SKM-1 treated with dmso at 0.1 percent for 144 hours (cell line): ENCODE measurements at regions not wholly inside any gene's neighbourhood (a gene's known extent, or its start where the extent isn't known, plus 50 kb on each side); places are given as distances from the start of the nearest gene placed in this dataset.

Experiments used
- DNase-seq: peaks from one replicate; lab custom pipeline; 2025; ENCODE audit not compliant: unreplicated experiment; lab: John Stamatoyannopoulos, UW

DNA sequence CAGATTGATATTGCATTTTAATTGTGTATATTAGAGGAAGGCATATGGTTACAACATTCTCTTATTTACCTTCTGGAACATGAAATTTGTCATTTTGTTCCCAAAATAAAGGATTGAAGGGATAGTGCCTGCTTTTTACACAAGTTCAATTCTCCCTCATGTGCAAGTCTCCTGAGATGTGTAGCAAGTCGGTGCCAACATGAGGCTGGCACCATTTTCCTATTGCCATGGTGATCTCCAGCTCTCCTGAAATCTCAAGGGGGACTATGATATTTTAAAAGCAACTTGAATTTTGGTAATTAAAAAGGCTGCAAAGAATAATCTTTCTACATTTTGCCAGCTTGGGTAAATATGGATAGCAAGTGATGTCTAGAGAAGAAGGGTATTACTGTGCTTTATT lies 693.3 kb upstream of the WWC1 start:
- no peak for DNase-seq

DNA sequence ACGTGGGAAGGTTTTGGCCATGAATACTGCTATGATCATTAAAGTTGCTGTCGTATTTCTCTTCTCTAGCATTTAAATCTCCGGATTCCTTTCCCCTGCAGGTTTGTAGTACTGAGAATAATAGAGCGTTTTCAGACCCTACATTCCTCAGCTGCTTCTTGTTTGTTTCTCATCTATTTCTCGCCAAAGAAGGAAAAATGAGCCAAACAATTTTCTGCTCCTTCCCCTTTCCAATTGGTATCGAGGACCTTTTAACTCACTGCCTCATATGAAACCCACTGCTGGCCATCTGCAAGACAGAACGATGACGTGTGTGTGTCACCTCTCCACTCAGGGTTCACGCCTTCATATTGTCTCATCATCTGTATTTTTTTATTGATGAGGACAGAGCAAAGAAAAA lies 689.4 kb upstream of the WWC1 start:
- DNase-seq: no peak

DNA sequence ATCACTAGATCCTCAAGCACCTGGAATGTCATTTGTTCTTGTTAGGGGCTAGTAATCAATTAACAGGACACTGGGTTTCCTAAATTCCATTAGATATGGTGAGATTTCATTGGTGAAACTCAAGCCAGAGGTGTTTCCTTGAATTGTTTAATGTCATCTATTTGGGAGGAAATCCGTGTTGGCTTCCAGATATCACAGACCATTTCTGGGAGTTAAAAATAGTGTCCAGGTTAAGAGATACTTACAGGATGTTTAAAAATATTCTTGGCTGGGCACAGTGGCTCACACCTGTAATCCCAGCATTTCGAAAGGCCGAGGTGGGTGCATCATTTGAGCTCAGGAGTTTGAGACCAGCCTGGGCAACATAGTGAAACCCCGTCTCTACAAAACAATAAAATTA lies 688.3 kb upstream of the WWC1 start:
- DNase-seq: no peak

DNA sequence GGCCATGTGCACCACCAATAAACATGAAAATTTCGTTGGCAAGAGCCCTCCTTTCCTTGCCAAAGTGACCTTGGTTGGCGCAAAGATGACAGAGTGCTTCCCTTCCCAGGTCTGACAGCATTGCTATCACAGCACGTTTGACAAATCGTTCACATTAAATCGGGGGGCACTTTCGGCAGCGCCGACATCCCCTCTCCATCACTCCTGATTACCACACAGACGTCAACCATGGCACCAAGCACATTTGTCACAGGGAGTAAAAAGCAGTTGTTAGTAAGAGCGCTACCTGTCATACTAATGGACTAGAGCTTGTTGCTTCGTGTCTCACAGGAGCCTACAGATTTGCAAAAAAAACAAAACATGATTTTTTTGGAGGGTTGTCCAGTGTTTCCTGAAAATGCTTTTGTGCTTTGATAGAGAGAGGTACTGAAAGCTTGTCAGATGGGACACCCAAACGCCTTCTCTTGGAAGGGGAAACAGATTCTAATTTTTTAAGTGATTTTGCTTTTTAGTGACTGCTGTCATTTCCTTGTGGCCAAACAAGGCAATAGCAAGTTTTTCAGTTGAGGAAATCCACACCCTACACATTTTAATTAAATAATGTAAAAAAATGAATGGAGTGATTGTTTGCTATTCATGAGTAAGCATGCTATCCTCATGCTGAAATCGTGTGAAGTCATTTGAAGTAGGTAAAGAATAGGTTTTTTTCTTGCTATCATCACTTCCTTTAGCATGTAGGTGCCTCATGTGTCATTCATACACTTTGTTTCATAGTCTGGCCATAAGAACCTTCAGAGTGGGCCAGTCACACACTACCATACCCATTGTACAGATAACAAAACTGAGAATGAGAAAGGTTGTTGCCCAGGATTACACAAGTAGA lies 682.8 kb upstream of the WWC1 start:
- DNase-seq: no peak

DNA sequence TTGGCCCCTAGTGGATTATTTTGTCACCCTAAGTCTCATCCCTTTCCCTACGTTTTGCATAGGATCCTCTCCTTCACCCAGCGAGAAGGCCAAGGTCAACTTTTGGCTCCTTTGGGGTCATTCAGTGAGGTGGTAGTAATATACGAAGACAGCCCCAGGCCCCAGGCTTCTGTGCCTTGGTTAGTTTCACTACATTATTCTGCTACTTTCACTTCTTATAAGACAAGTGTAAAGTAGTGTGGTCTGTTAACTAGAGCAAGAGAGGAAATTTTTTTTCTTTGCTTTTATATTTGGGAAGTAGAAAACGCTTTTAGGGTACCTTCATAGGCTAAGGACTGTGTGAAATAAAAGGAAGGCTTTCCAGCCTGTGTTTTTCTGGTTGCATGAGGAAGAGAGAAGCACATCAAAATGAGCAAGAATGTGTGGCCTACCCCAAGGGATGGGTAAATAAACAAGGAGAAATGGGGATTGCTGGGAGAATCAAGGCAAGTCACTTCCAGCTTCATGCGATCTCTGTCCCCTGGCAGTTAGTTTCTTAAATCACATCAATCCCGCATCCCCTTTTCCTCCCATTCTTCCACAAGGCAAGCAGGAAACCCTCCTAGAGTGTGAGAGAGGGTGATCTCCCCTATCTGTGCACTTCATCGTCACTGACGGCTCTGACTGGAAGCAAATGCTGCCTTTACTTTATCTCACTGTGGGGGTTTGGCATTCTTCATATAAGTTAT lies 677.0 kb upstream of the WWC1 start:
- no peak for DNase-seq

DNA sequence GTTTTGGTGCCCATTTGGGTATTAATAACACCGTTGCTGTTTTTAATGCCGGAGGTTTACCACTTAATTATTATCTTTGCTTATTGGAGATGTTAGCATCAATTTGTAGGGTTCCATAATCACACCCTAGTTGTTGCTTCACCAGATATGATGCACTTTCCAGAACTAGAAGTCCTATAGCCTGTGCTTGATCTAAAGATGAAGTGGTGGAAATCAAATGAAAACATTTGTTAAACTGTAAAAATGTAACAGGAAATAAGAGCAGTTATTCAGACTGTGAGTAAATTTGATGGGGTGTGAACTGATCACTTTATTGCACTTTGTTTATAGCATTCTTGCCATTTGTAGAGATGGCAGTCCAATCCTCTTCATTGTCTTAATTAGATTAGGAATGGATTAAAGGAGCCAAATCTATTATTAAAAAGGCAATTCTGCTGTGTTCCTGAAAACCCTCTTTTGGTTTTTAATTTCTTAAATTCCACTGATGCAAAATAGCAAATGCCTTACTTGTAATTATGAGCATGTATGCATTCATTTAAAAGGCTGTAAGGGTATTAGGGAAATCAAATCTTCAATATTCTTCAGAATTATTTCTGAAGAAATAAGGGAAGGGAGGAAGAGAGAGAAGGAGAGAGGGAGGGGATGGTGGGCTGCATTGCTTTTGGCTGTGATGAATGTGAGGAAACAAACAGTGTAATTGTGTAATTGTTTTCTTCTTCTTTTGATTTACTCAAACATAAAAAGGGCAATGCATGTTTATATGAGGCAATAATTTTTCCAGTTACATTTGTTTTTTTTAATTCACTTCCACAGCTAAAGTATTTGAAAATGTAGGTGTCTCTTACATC lies 675.2 kb upstream of the WWC1 start:
- DNase-seq: no peak

DNA sequence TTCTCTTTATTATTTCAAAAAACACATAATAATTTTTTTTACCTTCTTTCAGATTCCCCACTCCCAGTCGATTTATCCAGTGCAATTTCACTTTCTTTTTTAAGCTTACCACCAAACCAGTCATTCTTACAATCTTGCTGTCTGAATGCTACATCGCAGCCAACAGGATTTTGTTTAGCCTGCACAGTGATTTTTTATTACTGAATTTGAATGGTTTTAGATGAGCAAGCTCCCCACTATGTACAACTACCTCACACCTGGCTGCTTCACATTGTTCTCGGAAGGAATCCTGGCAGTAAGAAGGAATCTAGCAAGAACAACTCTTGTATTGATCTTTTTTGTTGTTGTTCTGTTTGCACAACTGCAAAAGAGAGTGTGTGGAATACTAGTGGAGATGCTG lies 668.1 kb upstream of the WWC1 start:
- DNase-seq: no peak

DNA sequence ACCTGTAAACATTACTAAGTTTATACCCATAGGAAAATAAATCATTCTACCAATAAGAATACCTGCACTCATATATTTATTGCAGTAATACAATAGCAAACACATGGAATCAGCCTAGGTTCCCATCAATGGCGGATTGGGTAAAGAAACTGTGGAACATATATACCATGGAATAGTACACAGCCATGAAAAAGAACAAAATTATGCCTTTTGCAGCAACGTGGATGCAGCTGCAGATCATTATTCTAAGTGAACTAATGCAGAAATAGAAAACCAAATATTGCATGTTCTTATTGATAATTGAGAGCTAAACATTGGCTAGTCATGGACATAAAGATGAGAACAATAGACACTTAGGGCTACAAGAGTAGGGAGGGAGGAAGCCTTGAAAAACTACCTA lies 667.4 kb upstream of the WWC1 start:
- no peak for DNase-seq

DNA sequence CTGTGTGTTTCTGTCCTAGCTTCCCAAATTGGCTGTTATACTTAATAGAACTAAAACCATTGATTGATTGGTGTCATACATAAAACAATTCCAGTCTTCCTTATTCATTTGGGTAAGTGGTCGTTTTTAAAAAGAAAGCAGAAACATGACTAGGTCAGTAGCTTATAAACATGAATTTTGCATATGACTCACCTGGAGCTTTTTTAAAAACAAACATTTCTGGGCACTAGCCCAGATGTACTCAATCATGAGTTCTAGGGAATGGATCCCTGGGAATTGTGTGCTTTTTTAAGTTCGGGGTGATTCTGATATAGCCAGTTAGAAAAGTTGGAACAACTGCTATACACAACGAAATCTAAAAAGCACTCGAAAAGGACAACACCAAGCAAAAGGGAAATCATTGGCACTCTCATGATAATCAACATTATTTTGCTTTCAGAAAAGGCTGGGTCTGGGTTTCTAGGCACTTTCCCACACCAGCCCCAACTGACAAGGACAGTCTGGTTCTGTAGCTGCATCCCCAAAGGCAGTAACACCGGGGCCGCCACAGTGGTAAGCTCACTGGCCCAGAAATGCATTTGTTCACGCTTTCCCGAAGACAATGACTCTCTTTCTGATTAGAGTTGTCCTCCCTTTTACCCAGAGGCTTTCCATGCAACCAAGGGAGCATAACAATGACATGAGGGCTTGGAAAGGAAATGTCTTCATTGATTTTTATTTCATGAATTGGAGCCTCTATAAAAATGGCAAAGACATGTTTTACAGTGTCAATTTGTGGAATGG lies 664.9 kb upstream of the WWC1 start:
- DNase-seq: no peak

DNA sequence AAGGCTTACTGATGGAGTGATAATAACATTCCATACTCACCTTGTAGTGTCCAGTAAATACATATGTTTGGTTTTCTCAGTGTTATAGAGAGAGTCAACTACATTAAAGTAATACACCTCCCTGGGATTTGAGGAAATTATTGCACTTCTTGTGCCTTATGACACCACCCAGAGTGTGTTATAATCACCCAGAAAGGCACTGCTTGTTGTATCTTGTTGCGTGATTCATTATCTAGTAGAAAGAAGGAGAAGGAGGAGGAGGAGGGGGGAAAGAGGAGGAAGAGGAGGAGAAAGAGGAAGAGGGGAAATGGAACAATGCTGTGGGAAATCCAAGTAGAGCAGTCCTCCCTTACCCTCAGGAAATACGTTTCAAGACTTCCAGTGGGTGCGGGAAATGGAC lies 661.8 kb upstream of the WWC1 start:
- DNase-seq: no peak

DNA sequence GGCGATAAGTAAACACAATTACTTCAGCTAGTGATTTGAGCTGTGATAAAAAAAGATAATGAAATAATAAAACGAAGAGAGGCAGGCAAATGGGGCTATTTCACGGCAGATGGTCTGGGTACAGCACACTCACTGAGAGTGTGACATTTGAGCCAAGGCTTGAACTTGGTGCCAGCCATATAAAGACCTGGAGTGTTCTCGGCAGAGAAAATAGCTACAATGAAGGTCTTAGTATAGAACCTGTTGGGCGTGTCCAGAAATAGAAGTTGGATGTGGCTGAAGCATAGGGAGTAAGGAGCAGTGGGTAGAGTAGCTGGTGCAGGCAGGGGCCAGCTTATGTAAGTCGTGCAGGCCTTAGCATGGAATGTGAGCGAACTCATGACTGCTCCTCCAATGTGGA lies 660.3 kb upstream of the WWC1 start:
- no peak for DNase-seq

DNA sequence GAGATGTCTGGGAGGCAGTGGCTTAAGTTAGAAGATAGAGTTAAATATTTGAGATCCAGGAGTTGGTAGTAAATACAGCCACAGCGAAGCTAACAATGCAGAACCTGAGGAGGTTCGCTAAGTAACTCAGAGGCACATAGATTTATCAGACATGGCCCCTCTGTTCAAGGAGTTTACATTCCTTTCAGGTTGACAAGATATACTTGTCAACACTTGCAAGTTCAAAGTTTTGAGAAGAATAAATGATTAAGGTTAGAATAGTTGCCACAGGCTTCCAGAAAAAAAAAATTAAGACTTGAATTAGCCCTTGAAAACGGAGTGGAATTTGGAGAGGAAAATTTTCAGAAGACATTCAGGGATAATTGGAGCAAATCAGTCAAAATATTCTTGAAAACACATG lies 658.3 kb upstream of the WWC1 start:
- DNase-seq: no peak

DNA sequence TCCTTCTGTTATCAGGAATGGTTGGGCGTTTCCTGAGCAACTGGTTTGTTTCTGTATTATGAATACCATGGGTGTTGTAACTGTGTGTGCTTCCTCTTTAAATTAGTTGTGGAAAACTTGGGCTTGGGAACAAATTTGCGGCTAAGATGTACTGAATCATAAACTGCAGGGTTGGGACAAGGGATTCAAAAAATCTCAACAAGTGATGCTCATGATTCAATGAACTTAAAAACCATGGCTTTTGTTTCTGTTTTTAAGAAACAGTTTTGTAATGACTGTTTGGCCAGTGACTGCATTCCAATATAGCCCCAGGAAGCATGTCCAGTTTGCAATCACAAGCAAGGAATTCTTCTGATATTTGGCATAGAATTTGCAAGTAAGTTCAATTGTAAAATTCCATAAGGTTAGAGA lies 657.5 kb upstream of the WWC1 start:
- DNase-seq: no peak

DNA sequence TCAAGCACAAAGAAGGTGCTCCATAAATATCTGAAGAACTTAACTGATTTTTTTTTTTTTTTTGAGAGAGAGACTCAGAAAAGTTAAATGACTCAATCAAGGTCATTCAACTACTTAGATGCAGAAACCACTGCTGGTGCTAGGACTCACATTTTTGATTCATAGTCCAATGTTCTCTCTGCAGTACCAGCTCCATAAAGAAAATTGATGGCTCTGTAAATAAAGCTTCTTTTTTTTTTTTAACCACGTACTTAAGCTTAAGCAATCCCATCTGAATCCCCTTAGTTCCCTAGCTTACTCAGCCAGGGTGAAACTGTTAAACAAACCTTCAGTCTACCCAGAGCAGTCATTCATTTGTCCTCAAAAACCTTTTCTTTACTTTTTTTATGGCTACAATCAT lies 657.0 kb upstream of the WWC1 start:
- no peak for DNase-seq

DNA sequence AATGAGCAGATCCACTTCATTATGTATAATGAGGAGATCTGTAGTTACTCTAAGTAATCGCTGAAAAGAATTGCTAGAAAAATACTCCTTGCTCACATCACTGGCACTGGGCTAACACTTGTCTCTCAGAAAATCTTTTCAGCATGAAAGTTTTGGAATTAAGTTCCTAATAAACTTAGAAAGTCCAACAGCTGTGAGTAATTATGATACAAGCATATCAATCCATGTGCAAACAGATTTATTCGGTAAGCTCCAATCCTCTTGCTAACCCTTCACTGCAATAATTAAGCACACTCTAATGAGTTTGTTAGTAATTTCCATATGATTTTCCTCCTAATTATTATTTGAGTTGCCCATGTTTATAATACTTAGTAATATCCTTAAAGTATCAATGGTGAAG lies 652.6 kb upstream of the WWC1 start:
- DNase-seq: no peak

DNA sequence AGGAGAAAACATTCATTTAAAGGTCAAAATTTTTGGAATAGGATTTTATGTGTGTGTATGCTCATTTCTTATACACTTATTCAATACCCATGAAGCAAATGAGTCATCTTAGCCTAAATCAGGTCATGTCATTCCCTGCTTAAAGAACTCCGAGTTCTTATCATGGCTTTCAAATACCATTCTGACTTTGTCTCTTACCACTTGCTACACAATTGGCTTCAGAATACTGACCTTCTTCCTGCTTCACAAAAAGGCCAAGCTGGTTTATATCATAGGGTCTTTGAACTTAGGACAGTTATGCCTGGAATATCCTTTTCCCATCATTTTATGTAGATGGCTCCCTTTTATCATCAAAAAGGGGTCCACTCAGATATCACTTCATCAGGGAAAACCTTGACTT lies 652.2 kb upstream of the WWC1 start:
- no peak for DNase-seq

DNA sequence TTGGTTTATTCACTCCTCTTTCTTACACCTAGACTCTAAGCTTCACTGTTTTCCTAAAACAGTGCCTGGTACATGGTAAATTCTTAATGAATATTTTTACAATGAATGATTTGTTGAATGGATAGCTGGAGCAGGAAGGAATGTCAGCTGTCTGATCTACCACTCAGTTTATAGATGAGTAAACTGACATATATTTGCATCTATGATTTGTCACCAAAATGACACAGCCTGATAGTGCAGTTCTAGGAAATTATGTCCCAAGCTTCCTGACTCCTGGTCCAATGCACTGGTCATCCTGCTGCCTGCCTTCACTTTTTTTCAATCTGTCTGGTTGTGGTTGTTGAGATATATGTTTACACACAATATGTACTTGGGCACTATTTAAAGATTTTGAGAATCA lies 651.7 kb upstream of the WWC1 start:
- DNase-seq: no peak

DNA sequence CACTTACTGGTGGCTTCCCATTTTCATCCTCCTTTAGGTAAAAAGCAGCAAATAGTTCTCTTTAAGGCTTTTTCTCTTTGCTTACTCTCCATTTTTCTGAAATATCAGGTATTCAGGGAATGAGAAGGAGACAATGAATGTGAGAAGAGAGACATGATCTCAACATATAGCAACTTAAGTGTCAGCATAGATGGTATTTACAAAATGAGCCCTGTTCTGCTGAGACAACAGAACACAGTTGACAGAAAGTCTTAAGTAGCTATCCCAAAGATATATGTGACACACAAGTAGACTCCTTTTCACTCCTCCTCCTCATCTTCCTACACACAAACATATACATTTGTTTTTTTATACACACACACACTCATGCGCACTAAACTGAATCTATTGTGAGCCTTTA lies 649.3 kb upstream of the WWC1 start:
- no peak for DNase-seq

DNA sequence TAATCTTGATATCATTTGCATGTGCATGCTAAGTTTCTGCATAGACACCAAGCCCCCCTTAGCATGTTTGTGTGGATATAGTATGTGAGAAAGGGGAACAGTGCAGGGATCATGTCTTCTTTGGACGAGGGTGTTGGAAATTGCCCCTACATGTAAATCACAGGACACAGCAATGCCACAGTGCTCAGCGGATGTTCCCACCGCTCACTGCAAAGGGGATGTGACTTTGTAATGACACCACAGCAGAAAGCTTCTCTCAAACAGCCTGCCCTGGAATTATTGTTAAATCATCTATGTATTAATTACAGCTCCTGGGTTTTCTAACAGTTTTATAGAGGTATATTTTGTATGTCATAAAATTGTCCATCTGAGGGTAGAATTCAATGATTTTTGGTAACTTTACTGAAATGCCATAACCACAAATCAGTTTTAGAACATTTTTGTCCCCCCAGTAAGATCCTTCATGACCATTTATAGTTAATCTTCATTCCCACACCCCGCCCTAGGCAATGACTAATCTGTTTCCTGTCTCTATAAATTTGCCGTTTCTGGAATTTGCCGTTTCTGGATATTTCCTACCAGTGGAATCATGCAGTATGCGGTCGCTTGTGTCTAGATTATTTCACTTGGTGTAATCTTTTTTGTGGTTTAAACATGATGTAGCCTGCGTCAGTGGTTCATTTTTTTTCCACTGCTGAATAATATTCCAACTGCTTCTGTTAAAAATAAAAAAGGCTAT lies 648.5 kb upstream of the WWC1 start:
- no peak for DNase-seq

DNA sequence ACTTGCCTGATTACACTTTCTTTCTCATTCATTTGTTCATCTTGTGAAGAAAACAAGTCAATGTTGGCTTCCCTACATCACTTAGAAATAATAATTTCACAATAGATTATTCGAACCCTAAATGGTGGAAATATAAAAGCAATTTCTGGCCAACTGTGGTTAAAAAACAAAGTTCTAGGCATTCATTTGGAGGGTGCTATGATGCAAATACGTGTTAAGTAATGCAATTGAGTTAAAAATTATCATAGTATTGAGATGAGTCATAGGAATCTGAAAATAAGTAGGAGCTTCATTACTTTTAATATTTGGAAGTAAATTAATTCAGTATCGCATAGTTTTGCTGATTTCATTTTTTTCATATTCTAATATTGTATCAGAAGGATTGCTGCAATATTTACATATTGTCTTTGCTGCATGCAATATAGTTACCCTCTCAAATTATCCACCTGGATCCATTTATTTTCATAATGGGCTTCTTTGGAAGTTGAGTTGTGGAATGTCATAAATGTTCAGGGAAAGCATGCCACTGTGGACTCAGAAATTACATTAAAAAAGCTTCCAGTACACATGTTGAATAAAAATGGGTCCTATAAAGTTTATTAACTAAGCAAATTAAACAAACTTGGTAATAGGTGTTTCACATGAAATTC lies 647.7 kb upstream of the WWC1 start:
- no peak for DNase-seq
